ENCODE measurements at regions not wholly inside any gene's neighbourhood (a gene's known extent, or its start where the extent isn't known, plus 50 kb on each side); places are given as distances from the start of the nearest gene placed in this dataset.

GRCh38 chr21:23217597-23217996 lies 2219.4 kb downstream of the NCAM2 start:
- no peaks in the 10 kb centered on the region for H3K36me3 ChIP-seq (ENCODE audit: control insufficient read depth in 4 of 4, insufficient read depth in 3 of 4, low read depth in 1 of 4, low read length in 3 of 4)
- H3K9ac ChIP-seq (ENCODE audit: low read depth in 1 of 2, low read length in 2 of 2): no peak overlapping the region
- H3K27me3 ChIP-seq (ENCODE audit: control insufficient read depth in 4 of 4, insufficient read depth in 4 of 4, low read length in 3 of 4): no peaks in the 10 kb centered on the region
- peaks cover 0 to 8% (median 3%) of the 10 kb centered on the region in 4 donors for H3K9me3 ChIP-seq (ENCODE audit: control insufficient read depth in 4 of 4, low read length in 3 of 4)
- no peak for DNase-seq (ENCODE audit: low spot score)
- TF ChIP-seq FOXA2 (IDR thresholded peaks at IDR 0.05) (no peak), RAD21 (IDR thresholded peaks at IDR 0.05) (no peak), GABPA (IDR thresholded peaks at IDR 0.05 in 1 of 2, conservative IDR thresholded peaks at IDR 0.05 in 1 of 2) (no peak), RXRA (IDR thresholded peaks at IDR 0.05) (no peak), TAF1 (conservative IDR thresholded peaks at IDR 0.05) (no peak), MAX (IDR thresholded peaks at IDR 0.05) (no peak), NR2F2 (IDR thresholded peaks at IDR 0.05) (no peak), SP1 (IDR thresholded peaks at IDR 0.05) (no peak), CTCF (IDR thresholded peaks at IDR 0.05; ENCODE audit: low read depth, low read length, missing input control) (no peak), REST (IDR thresholded peaks at IDR 0.05) (no peak), ATF3 (IDR thresholded peaks at IDR 0.05) (no peak), EGR1 (IDR thresholded peaks at IDR 0.05; ENCODE audit: low read depth in 2 of 2) (no peak), JUND (IDR thresholded peaks at IDR 0.05) (no peak), FOXA1 (IDR thresholded peaks at IDR 0.05) (no peak), HNF4A (conservative IDR thresholded peaks at IDR 0.05) (no peak), ZBTB33 (IDR thresholded peaks at IDR 0.05) (no peak), HNF4G (IDR thresholded peaks at IDR 0.05) (no peak), YY1 (IDR thresholded peaks at IDR 0.05) (no peak)
- 43% methylated on average over 1 of the region's 1 CpG for WGBS
- H3K4me3 ChIP-seq (ENCODE audit: low read depth in 1 of 3, low read length in 3 of 3): no peak overlapping the region
- no peaks in the 10 kb centered on the region for H3K4me1 ChIP-seq (ENCODE audit: control insufficient read depth in 4 of 4, insufficient read depth in 4 of 4, low read length in 3 of 4)
- no peak overlapping the region for H3K27ac ChIP-seq (ENCODE audit: low read depth in 1 of 2, low read length in 2 of 2)
